Heart left ventricle (tissue), 13 donors: ENCODE measurements at regions not wholly inside any gene's neighbourhood (a gene's known extent, or its start where the extent isn't known, plus 50 kb on each side); places are given as distances from the start of the nearest gene placed in this dataset.

Experiments
- POLR2A ChIP-seq, 2 donors: fragments of 450-650 bp; IDR thresholded peaks; one replicate each; pipeline ENCODE4 v1.6.1; 2017; ENCODE audit warnings: antibody characterized with exemption in 2 of 2, mild to moderate bottlenecking in 2 of 2, moderate library complexity in 2 of 2
- TF ChIP-seq, protein P1 (sequence below), 12 donors: fragments of 200-600 bp; sonication (generic) in 4 of 12; IDR thresholded peaks; one replicate each; pipeline versions ENCODE4 v1.5.0 to v1.8.0; 2018 to 2022; ENCODE audit warnings: antibody characterized with exemption in 12 of 12, mild to moderate bottlenecking in 5 of 12
- donor health status: ischemic (EF 13 %, LVEDD 7.1; RV severe dilation, severe dysfunction).
- donor health status: DM: no; HTN: yes; CAD: no.
- donor health status: DM: no; HTN: no; CAD: no.
- donor health status: ischemic (EF 25% LVEDD 6.9; RV normal size, moderate dysfunction).
- donor health status: ischemic (EF 25% LVEDD 5.7; RV mildly dilated, moderate dysfunction).
- donor health status: ischemic (EF 35%, LVEDD 5.7; RV mildly dilated, moderate dysfunction).
- donor health status: nonischemic (EF 11% LVEDD 7.7; RV severe dilation, severe dysfunction).
- donor health status: DM: yes; HTN: yes; CAD: no.
- donor health status: PGD.
- donor health status: ischemic (EF 29% LVEDD 5.4; RV normal size, mild dysfunction).
- donor health status: nonischemic (EF 23%, LVEDD 6.1; RV moderate dilation, normal function).

DNA sequence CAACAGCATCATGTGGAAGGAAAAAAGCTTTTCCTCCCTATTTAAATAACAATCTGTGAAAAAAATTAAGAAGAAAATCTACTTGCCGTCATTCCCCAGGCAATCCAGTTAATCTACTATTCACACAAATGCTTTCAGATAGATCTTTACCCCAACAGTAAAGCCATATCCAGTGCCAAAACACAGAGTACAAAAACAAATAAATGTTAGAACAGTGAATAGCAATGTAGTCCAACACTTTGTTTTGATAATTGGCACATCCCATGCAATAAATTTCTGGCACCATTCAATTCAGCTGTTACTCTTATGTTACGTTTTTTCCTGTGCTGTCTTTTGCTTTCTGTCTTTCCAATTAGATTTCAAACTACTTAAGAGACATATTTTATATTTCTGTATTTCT lies 2245.5 kb upstream of the WWC1 start:
- TF ChIP-seq, protein P1, sequence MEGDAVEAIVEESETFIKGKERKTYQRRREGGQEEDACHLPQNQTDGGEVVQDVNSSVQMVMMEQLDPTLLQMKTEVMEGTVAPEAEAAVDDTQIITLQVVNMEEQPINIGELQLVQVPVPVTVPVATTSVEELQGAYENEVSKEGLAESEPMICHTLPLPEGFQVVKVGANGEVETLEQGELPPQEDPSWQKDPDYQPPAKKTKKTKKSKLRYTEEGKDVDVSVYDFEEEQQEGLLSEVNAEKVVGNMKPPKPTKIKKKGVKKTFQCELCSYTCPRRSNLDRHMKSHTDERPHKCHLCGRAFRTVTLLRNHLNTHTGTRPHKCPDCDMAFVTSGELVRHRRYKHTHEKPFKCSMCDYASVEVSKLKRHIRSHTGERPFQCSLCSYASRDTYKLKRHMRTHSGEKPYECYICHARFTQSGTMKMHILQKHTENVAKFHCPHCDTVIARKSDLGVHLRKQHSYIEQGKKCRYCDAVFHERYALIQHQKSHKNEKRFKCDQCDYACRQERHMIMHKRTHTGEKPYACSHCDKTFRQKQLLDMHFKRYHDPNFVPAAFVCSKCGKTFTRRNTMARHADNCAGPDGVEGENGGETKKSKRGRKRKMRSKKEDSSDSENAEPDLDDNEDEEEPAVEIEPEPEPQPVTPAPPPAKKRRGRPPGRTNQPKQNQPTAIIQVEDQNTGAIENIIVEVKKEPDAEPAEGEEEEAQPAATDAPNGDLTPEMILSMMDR (IDR thresholded peaks at IDR 0.05): no peak
- TF ChIP-seq POLR2A (IDR thresholded peaks at IDR 0.05): no peak
